Fibroblast of lung (primary cell): ENCODE measurements at regions not wholly inside any gene's neighbourhood (a gene's known extent, or its start where the extent isn't known, plus 50 kb on each side); places are given as distances from the start of the nearest gene placed in this dataset.

Experiments used
- EZH2 ChIP-seq: IDR thresholded peaks from 2 replicates; pipeline ENCODE4 v1.5.1; 2012; ENCODE audit warnings: low read length, control low read depth, mild to moderate bottlenecking; ENCODE audit errors: missing control alignments
- TF ChIP-seq, protein P1 (sequence below), 2 donors: IDR thresholded peaks in 1 of 2; conservative IDR thresholded peaks in 1 of 2; 1 replicate in 1 of 2; 2 replicates in 1 of 2; pipeline ENCODE4 v1.5.1; 2011 to 2012; ENCODE audit warnings: low read length in 2 of 2, control low read depth in 1 of 2, inconsistent platforms in 1 of 2, low read depth in 1 of 2, mild to moderate bottlenecking in 1 of 2

DNA sequence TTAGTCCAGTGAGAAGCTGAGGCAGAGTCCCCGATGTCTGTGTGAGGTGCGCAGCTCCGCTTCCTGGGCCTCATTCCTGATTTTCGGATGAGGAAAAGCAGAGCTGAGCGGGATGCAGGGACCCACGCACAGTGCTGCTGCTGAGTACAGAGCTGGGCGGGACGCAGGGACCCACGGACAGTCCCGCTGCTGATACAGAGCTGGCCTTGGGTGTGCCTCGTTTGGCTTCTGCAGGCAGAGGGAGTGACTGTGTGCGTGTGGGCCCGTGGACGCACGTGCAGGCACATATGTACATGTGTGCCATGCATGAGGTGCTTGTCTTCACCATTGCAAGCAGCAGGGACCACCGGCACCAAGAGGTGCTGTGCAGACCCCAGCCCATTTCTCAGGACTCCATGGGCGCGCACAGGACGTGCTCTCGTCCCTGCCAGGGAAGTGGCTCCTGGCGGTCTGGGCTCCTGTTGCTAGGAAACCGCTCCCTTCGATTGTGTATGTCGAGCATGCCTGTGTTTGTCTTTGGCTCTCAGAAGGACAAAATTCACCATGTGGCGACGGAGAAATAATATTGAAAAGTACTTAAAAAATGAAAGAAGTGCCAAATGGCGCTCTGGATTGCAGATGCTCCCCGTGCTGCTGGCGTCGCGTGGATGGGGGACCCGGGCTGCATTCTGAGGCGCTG is 303.8 kb upstream of the MKI67 start:
- TF ChIP-seq, protein P1, sequence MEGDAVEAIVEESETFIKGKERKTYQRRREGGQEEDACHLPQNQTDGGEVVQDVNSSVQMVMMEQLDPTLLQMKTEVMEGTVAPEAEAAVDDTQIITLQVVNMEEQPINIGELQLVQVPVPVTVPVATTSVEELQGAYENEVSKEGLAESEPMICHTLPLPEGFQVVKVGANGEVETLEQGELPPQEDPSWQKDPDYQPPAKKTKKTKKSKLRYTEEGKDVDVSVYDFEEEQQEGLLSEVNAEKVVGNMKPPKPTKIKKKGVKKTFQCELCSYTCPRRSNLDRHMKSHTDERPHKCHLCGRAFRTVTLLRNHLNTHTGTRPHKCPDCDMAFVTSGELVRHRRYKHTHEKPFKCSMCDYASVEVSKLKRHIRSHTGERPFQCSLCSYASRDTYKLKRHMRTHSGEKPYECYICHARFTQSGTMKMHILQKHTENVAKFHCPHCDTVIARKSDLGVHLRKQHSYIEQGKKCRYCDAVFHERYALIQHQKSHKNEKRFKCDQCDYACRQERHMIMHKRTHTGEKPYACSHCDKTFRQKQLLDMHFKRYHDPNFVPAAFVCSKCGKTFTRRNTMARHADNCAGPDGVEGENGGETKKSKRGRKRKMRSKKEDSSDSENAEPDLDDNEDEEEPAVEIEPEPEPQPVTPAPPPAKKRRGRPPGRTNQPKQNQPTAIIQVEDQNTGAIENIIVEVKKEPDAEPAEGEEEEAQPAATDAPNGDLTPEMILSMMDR (conservative IDR thresholded peaks at IDR 0.05 in 1 of 2, IDR thresholded peaks at IDR 0.05 in 1 of 2; ENCODE audit: low read depth in 1 of 2, low read length in 2 of 2) = no peak
- no peak for TF ChIP-seq EZH2
